H1 (cell line): ENCODE measurements at regions not wholly inside any gene's neighbourhood (a gene's known extent, or its start where the extent isn't known, plus 50 kb on each side); places are given as distances from the start of the nearest gene placed in this dataset.

Experiments used
- CEBPB ChIP-seq: IDR thresholded peaks from 2 replicates; pipeline ENCODE4 v1.6.1; 2012; ENCODE audit warnings: low read depth, low read length
- CTCF ChIP-seq, 3 experiments: IDR thresholded peaks; 1 replicate in 2 of 3; 2 replicates in 1 of 3; pipeline versions ENCODE4 v1.5.1 to v1.6.1; 2011; ENCODE audit warnings: low read length in 3 of 3, mild to moderate bottlenecking in 3 of 3, inconsistent platforms in 2 of 3, low read depth in 1 of 3, moderate library complexity in 1 of 3; ENCODE audit not compliant: insufficient read depth in 1 of 3; ENCODE audit errors: control extremely low read depth in 1 of 3
- EZH2 ChIP-seq: fragments of 200-600 bp; sonication (generic); IDR thresholded peaks from 2 replicates; pipeline ENCODE4 v1.7.1; 2012; ENCODE audit warnings: low read depth, mild to moderate bottlenecking, moderate library complexity, low read length, inconsistent platforms; ENCODE audit not compliant: severe bottlenecking
- GABPA ChIP-seq: IDR thresholded peaks from 2 replicates; pipeline ENCODE4 v1.6.1; 2011; ENCODE audit warnings: mild to moderate bottlenecking, low read length, moderate library complexity, borderline replicate concordance; ENCODE audit not compliant: insufficient read depth
- PHF8 ChIP-seq: fragments of 200-600 bp; sonication (generic); conservative IDR thresholded peaks from 2 replicates; pipeline ENCODE4 v1.7.1; 2012; ENCODE audit warnings: low read depth, mild to moderate bottlenecking, inconsistent platforms, low read length, moderate library complexity
- POLR2A ChIP-seq, 2 experiments: IDR thresholded peaks; 1 replicate in 1 of 2; 2 replicates in 1 of 2; pipeline ENCODE4 v1.6.1; 2011; ENCODE audit warnings: low read depth in 2 of 2, low read length in 2 of 2, mild to moderate bottlenecking in 2 of 2; ENCODE audit errors: control extremely low read depth in 1 of 2
- POLR2AphosphoS5 ChIP-seq: IDR thresholded peaks from 2 replicates; pipeline ENCODE4 v1.6.1; 2011; ENCODE audit warnings: low read depth, low read length
- RAD21 ChIP-seq, 2 experiments: IDR thresholded peaks in 1 of 2; conservative IDR thresholded peaks in 1 of 2; 2 replicates each; pipeline ENCODE4 v1.6.1; 2011; ENCODE audit warnings: low read depth in 2 of 2, low read length in 2 of 2, improper control_type of control experiment in 1 of 2, inconsistent platforms in 1 of 2, mild to moderate bottlenecking in 1 of 2, moderate library complexity in 1 of 2
- RNF2 ChIP-seq: fragments of 200-900, 300-1000 bp; sonication (generic); IDR thresholded peaks from 2 replicates; pipeline ENCODE4 v1.7.1; 2016; ENCODE audit warnings: borderline replicate concordance, low read depth, mild to moderate bottlenecking, antibody characterized with exemption, low read length; ENCODE audit not compliant: poor library complexity, severe bottlenecking; ENCODE audit errors: missing control alignments
- RXRA ChIP-seq: IDR thresholded peaks from 2 replicates; pipeline ENCODE4 v1.6.1; 2011; ENCODE audit warnings: low read depth, mild to moderate bottlenecking, low read length, moderate library complexity; ENCODE audit not compliant: insufficient read depth
- TAF1 ChIP-seq: IDR thresholded peaks from 2 replicates; pipeline ENCODE4 v1.6.1; 2011; ENCODE audit warnings: mild to moderate bottlenecking, low read depth, low read length
- YY1 ChIP-seq: IDR thresholded peaks from 2 replicates; pipeline ENCODE4 v1.6.1; 2011; ENCODE audit warnings: low read depth, mild to moderate bottlenecking, low read length
- ZNF274 ChIP-seq: IDR thresholded peaks from 2 replicates; pipeline ENCODE4 v1.7.0; 2012; ENCODE audit warnings: low read length, borderline replicate concordance; ENCODE audit errors: extremely low read depth

GRCh38 chr2:67320861-67321587 is 76.1 kb upstream of the ETAA1 start:
- no peak for TF ChIP-seq CTCF (IDR thresholded peaks at IDR 0.05; ENCODE audit: control extremely low read depth in 1 of 3, insufficient read depth in 1 of 3, low read depth in 1 of 3, low read length in 3 of 3)
- TF ChIP-seq YY1, result no peak
- no peak for TF ChIP-seq CEBPB
- no peak for TF ChIP-seq RXRA
- no peak for TF ChIP-seq PHF8
- no peak for TF ChIP-seq RAD21 (IDR thresholded peaks at IDR 0.05 in 1 of 2, conservative IDR thresholded peaks at IDR 0.05 in 1 of 2; ENCODE audit: low read depth in 2 of 2, low read length in 2 of 2)
- TF ChIP-seq POLR2AphosphoS5, result no peak
- TF ChIP-seq RNF2, result no peak
- no peak for TF ChIP-seq ZNF274
- no peak for TF ChIP-seq POLR2A (IDR thresholded peaks at IDR 0.05; ENCODE audit: control extremely low read depth in 1 of 2, low read depth in 2 of 2, low read length in 2 of 2)
- TF ChIP-seq EZH2, result no peak
- TF ChIP-seq TAF1, result no peak
- no peak for TF ChIP-seq GABPA
